ENCODE measurements at regions not wholly inside any gene's neighbourhood (a gene's known extent, or its start where the extent isn't known, plus 50 kb on each side); places are given as distances from the start of the nearest gene placed in this dataset.

GRCh38 chr7:115097175-115097671, 175.3 kb downstream of the MDFIC start:
- Histone ChIP-seq H3K9ac (replicated peaks; ENCODE audit: extremely low read depth, insufficient read depth, low read length) (no peak overlapping the region), H4K20me1 (replicated peaks; ENCODE audit: control insufficient read depth, extremely low read depth, insufficient read depth, low read length) (no peaks in the 10 kb centered on the region), H3K9me3 (replicated peaks; ENCODE audit: control insufficient read depth, insufficient read depth, low read length) (no peaks in the 10 kb centered on the region), H3K27ac (ENCODE audit: insufficient read depth, low read depth, low read length) (peak overlapping the region; percentile 61), H3K4me1 (ENCODE audit: control insufficient read depth, extremely low read depth, insufficient read depth, low read length) (peaks cover 25% of the 10 kb centered on the region), H3K4me2 (ENCODE audit: insufficient read depth, low read length) (peak overlapping the region; percentile 10), H3K27me3 (ENCODE audit: control insufficient read depth in 2 of 2, insufficient read depth in 2 of 2, low read length in 2 of 2) (no peaks in the 10 kb centered on the region), H2AFZ (ENCODE audit: low read depth, low read length) (peak overlapping the region; percentile 83), H3K4me3 (replicated peaks in 1 of 3; ENCODE audit: insufficient read depth in 1 of 3, low read depth in 1 of 3, low read length in 3 of 3) (no peak overlapping the region), H3K79me2 (ENCODE audit: control insufficient read depth, insufficient read depth, low read length) (no peaks in the 10 kb centered on the region), H3K36me3 (ENCODE audit: control insufficient read depth in 2 of 2, extremely low read depth in 1 of 2, insufficient read depth in 2 of 2, low read length in 2 of 2) (no peaks in the 10 kb centered on the region), H3K9me1 (replicated peaks; ENCODE audit: control insufficient read depth, extremely low read depth, insufficient read depth, low read length) (no peaks in the 10 kb centered on the region)
- FAIRE-seq (no peak), DNase-seq (ENCODE audit: low read depth, low spot score) (peak; percentile 71)
- ChIA-PET POLR2A (no interaction called here), CTCF (interaction anchor here (1.2 to 4.7 kb wide), 2 partner anchors 9 to 36 kb away, joined by 3 to 46 read pairs; no protein-coding TSS in a partner anchor)
- no TSS peak for BruUV-seq (replicated peaks)
- TF ChIP-seq FOS (IDR thresholded peaks at IDR 0.05; ENCODE audit: borderline replicate concordance, insufficient read depth, low read length) (peak; percentile 61), MAX (IDR thresholded peaks at IDR 0.05; ENCODE audit: insufficient read depth, insufficient read length) (no peak), EZH2 (IDR thresholded peaks at IDR 0.05; ENCODE audit: borderline replicate concordance, low read depth, low read length, severe bottlenecking) (no peak), JUN (IDR thresholded peaks at IDR 0.05; ENCODE audit: borderline replicate concordance, insufficient read depth, insufficient read length, low read depth) (peak; percentile 55)
- intact Hi-C loops (cut with micrococcal nuclease) (loop anchor here (1.0 to 5.0 kb wide), 3 partner anchors 10 to 174 kb away; partner anchors contain the start of gene MDFIC), dilution Hi-C loops (cut with MboI; ENCODE audit: extremely low pct_ligation_motif_present, low sequenced_read_pairs) (no loop called here)

- Histone ChIP-seq H3K9ac (replicated peaks; ENCODE audit: extremely low read depth, insufficient read depth, low read length) (no peak overlapping the region), H4K20me1 (replicated peaks; ENCODE audit: control insufficient read depth, extremely low read depth, insufficient read depth, low read length) (no peaks in the 10 kb centered on the region), H2AFZ (ENCODE audit: low read depth, low read length) (peak overlapping the region; percentile 45), H3K27ac (ENCODE audit: insufficient read depth, low read depth, low read length) (no peak overlapping the region), H3K4me3 (replicated peaks in 1 of 3; ENCODE audit: insufficient read depth in 1 of 3, low read depth in 1 of 3, low read length in 3 of 3) (no peak overlapping the region), H3K27me3 (ENCODE audit: control insufficient read depth in 2 of 2, insufficient read depth in 2 of 2, low read length in 2 of 2) (no peaks in the 10 kb centered on the region), H3K36me3 (ENCODE audit: control insufficient read depth in 2 of 2, extremely low read depth in 1 of 2, insufficient read depth in 2 of 2, low read length in 2 of 2) (no peaks in the 10 kb centered on the region), H3K9me3 (replicated peaks; ENCODE audit: control insufficient read depth, insufficient read depth, low read length) (no peaks in the 10 kb centered on the region), H3K4me2 (ENCODE audit: insufficient read depth, low read length) (no peak overlapping the region), H3K4me1 (ENCODE audit: control insufficient read depth, extremely low read depth, insufficient read depth, low read length) (peaks cover 25% of the 10 kb centered on the region), H3K79me2 (ENCODE audit: control insufficient read depth, insufficient read depth, low read length) (no peaks in the 10 kb centered on the region), H3K9me1 (replicated peaks; ENCODE audit: control insufficient read depth, extremely low read depth, insufficient read depth, low read length) (no peaks in the 10 kb centered on the region)
- ChIA-PET POLR2A (no interaction called here), CTCF (interaction anchor here (1.0 kb wide), 1 partner anchor 9 kb away, joined by 3 read pairs; no protein-coding TSS in a partner anchor)
- no peak for TF ChIP-seq GATA2 (IDR thresholded peaks at IDR 0.05; ENCODE audit: insufficient read depth, insufficient read length, low read depth, low read length)
- no peak for TF ChIP-seq MAX (IDR thresholded peaks at IDR 0.05; ENCODE audit: insufficient read depth, insufficient read length)
- no peak for TF ChIP-seq MYC (IDR thresholded peaks at IDR 0.05; ENCODE audit: low read depth, low read length)
- no peak for TF ChIP-seq JUN (IDR thresholded peaks at IDR 0.05; ENCODE audit: borderline replicate concordance, insufficient read depth, insufficient read length, low read depth)
- no peak for TF ChIP-seq CTCF (IDR thresholded peaks at IDR 0.05; ENCODE audit: extremely low read depth in 1 of 2, insufficient read depth in 1 of 2, low read depth in 1 of 2, low read length in 2 of 2)
- TF ChIP-seq POLR2AphosphoS5 (IDR thresholded peaks at IDR 0.05; ENCODE audit: insufficient read depth, low read depth, low read length): no peak
- TF ChIP-seq FOS (IDR thresholded peaks at IDR 0.05; ENCODE audit: borderline replicate concordance, insufficient read depth, low read length): no peak
- no peak for TF ChIP-seq POLR2A (IDR thresholded peaks at IDR 0.05; ENCODE audit: low read depth, low read length)
- TF ChIP-seq EZH2 (IDR thresholded peaks at IDR 0.05; ENCODE audit: borderline replicate concordance, low read depth, low read length, severe bottlenecking): no peak
- no TSS peak for BruUV-seq (replicated peaks)
- intact Hi-C loops (cut with micrococcal nuclease): loop anchor here (2.0 to 5.0 kb wide), 2 partner anchors 136 to 173 kb away; partner anchors contain the start of gene MDFIC
- dilution Hi-C loops (cut with MboI; ENCODE audit: extremely low pct_ligation_motif_present, low sequenced_read_pairs): no loop called here
- DNase-seq (ENCODE audit: low read depth, low spot score) (no peak), FAIRE-seq (no peak)
Observed at GRCh38 chr7:115096262-115096661, 174.4 kb downstream of the MDFIC start.

Data from endothelial cell of umbilical vein (primary cell).